ENCODE measurements at regions not wholly inside any gene's neighbourhood (a gene's known extent, or its start where the extent isn't known, plus 50 kb on each side); places are given as distances from the start of the nearest gene placed in this dataset.

GRCh38 chr1:192476802-192477298, 98.7 kb upstream of the RGS1 start:
- no peak for DNase-seq
- no peaks in the 10 kb centered on the region for H3K9me3 ChIP-seq (ENCODE audit: control insufficient read depth in 2 of 3, insufficient read depth in 1 of 3, low read length in 3 of 3)

DNA sequence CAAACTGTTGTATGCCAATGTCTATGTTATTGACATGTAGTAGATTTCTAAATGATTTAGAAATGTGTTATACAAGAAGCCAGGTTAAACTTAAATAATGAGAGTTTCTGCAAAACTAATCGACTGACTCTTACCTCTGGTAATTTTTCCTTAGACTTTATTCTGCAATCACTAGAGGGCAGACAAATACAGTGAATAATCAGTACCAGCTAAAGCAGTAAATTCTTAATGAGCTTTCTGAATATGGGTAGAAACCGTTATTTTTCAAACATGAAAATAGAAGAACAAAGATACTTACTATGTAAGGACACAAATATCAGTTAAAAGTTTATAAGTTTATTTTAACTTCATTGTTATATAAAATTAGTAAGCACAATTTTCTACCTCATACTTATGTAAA, 97.9 kb upstream of the RGS1 start:
- TF ChIP-seq CTCF (IDR thresholded peaks at IDR 0.05; ENCODE audit: borderline replicate concordance, extremely low read depth, insufficient read depth), result peak; percentile 52
- no peak overlapping the region for H3K4me3 ChIP-seq (ENCODE audit: low read length in 3 of 3)
- FAIRE-seq (peak; percentile 88), DNase-seq (peak in 2 of 5 donors; percentile 34 to 56)
- H3K36me3 ChIP-seq (ENCODE audit: control insufficient read depth in 2 of 3, insufficient read depth in 3 of 3, low read length in 3 of 3), result no peaks in the 10 kb centered on the region
- no peaks in the 10 kb centered on the region for H3K9me3 ChIP-seq (ENCODE audit: control insufficient read depth in 2 of 3, insufficient read depth in 1 of 3, low read length in 3 of 3)
- no peaks in the 10 kb centered on the region for H3K4me1 ChIP-seq (ENCODE audit: control insufficient read depth in 2 of 3, insufficient read depth in 2 of 3, low read depth in 1 of 3, low read length in 3 of 3)
- no peak overlapping the region for H3K9ac ChIP-seq (ENCODE audit: low read length in 3 of 3)
- no peaks in the 10 kb centered on the region for H3K27me3 ChIP-seq (ENCODE audit: control insufficient read depth, insufficient read depth, low read length)
- H3K27ac ChIP-seq (ENCODE audit: low read depth in 2 of 2, low read length in 2 of 2), result no peak overlapping the region
- intact Hi-C loops (cut with DNase I), result loop anchor here (10.0 kb wide), 2 partner anchors 127 to 547 kb away; no protein-coding TSS in a partner anchor

More at GRCh38 chr1:192476802-192477298, 98.7 kb upstream of the RGS1 start:
- no peak overlapping the region for H3K4me3 ChIP-seq (ENCODE audit: low read length in 3 of 3)
- H3K27ac ChIP-seq (ENCODE audit: low read depth in 2 of 2, low read length in 2 of 2), result no peak overlapping the region
- no peak overlapping the region for H3K9ac ChIP-seq (ENCODE audit: low read length in 3 of 3)
- intact Hi-C loops (cut with DNase I), result loop anchor here (10.0 kb wide), 2 partner anchors 128 to 548 kb away; no protein-coding TSS in a partner anchor
- TF ChIP-seq CTCF (IDR thresholded peaks at IDR 0.05; ENCODE audit: borderline replicate concordance, extremely low read depth, insufficient read depth), result no peak
- H3K4me1 ChIP-seq (ENCODE audit: control insufficient read depth in 2 of 3, insufficient read depth in 2 of 3, low read depth in 1 of 3, low read length in 3 of 3), result no peaks in the 10 kb centered on the region
- H3K36me3 ChIP-seq (ENCODE audit: control insufficient read depth in 2 of 3, insufficient read depth in 3 of 3, low read length in 3 of 3), result no peaks in the 10 kb centered on the region
- no peak for FAIRE-seq
- H3K27me3 ChIP-seq (ENCODE audit: control insufficient read depth, insufficient read depth, low read length), result no peaks in the 10 kb centered on the region

GRCh38 chr1:192485692-192486436, 89.7 kb upstream of the RGS1 start:
- FAIRE-seq (peak; percentile 88), DNase-seq (peak in 2 of 5 donors; percentile 9 to 62)
- no peak overlapping the region for H3K27ac ChIP-seq (ENCODE audit: low read depth in 2 of 2, low read length in 2 of 2)
- intact Hi-C loops (cut with DNase I), result no loop called here
- TF ChIP-seq CTCF (IDR thresholded peaks at IDR 0.05; ENCODE audit: borderline replicate concordance, extremely low read depth, insufficient read depth), result no peak
- H3K9me3 ChIP-seq (ENCODE audit: control insufficient read depth in 2 of 3, insufficient read depth in 1 of 3, low read length in 3 of 3), result no peaks in the 10 kb centered on the region
- H3K27me3 ChIP-seq (ENCODE audit: control insufficient read depth, insufficient read depth, low read length), result no peaks in the 10 kb centered on the region
- H3K9ac ChIP-seq (ENCODE audit: low read length in 3 of 3), result no peak overlapping the region
- no peaks in the 10 kb centered on the region for H3K36me3 ChIP-seq (ENCODE audit: control insufficient read depth in 2 of 3, insufficient read depth in 3 of 3, low read length in 3 of 3)
- H3K4me1 ChIP-seq (ENCODE audit: control insufficient read depth in 2 of 3, insufficient read depth in 2 of 3, low read depth in 1 of 3, low read length in 3 of 3), result no peaks in the 10 kb centered on the region
- no peak overlapping the region for H3K4me3 ChIP-seq (ENCODE audit: low read length in 3 of 3)
